NOMO-1 (cell line): ENCODE measurements at regions not wholly inside any gene's neighbourhood (a gene's known extent, or its start where the extent isn't known, plus 50 kb on each side); places are given as distances from the start of the nearest gene placed in this dataset.
A peak's percentile ranks its signal among the peaks of the same experiment; 100 is the strongest.

Source experiments
- DNase-seq, 2 experiments: peaks; one replicate each; lab custom pipeline; 2025; ENCODE audit not compliant: unreplicated experiment in 2 of 2; lab: John Stamatoyannopoulos, UW

- no peak for DNase-seq
Observed at GRCh38 chr21:39106881-39107462, 76.3 kb downstream of the PSMG1 start.

- DNase-seq = peak; percentile 62 to 65
Observed at GRCh38 chr21:39105836-39106235, 77.4 kb downstream of the PSMG1 start.

GRCh38 chr21:39105341-39105765, 77.9 kb downstream of the PSMG1 start:
- DNase-seq = peak; percentile 78 to 91

GRCh38 chr21:39104911-39105310, 78.3 kb downstream of the PSMG1 start:
- peak; percentile 52 to 53 for DNase-seq

- no peak for DNase-seq
Observed at GRCh38 chr21:39103689-39104088, 79.6 kb downstream of the PSMG1 start.

GRCh38 chr21:39099859-39100258, 83.4 kb downstream of the PSMG1 start:
- no peak for DNase-seq

- DNase-seq = no peak
Observed at GRCh38 chr21:39098696-39099200, 84.5 kb downstream of the PSMG1 start.

- no peak for DNase-seq
Observed at GRCh38 chr21:39097981-39098380, 85.3 kb downstream of the PSMG1 start.

GRCh38 chr21:39097335-39097861, 85.9 kb downstream of the PSMG1 start:
- peak; percentile 75 to 87 for DNase-seq

GRCh38 chr21:39096754-39097153, 86.5 kb downstream of the PSMG1 start:
- no peak for DNase-seq

GRCh38 chr21:39095681-39096080, 87.6 kb downstream of the PSMG1 start:
- DNase-seq = no peak

GRCh38 chr21:39094847-39095579, 88.2 kb downstream of the PSMG1 start:
- DNase-seq = peak; percentile 39 to 53

GRCh38 chr21:39094087-39094780, 89.0 kb downstream of the PSMG1 start:
- peak; percentile 84 to 90 for DNase-seq

- no peak for DNase-seq
Observed at GRCh38 chr21:39093526-39093925, 89.7 kb downstream of the PSMG1 start.

GRCh38 chr21:39088831-39089380, 94.3 kb downstream of the PSMG1 start:
- DNase-seq = no peak

GRCh38 chr21:39088031-39088370, 95.2 kb downstream of the PSMG1 start:
- DNase-seq = no peak

GRCh38 chr21:39087238-39088030, 95.8 kb downstream of the PSMG1 start:
- DNase-seq = no peak

GRCh38 chr21:39086547-39086946, 96.7 kb downstream of the PSMG1 start:
- no peak for DNase-seq

GRCh38 chr21:39085843-39086405, 97.3 kb downstream of the PSMG1 start:
- no peak for DNase-seq
